GM12872 (cell line): ENCODE measurements at regions not wholly inside any gene's neighbourhood (a gene's known extent, or its start where the extent isn't known, plus 50 kb on each side); places are given as distances from the start of the nearest gene placed in this dataset.

Experiments used
- TF ChIP-seq, protein P1 (sequence below): IDR thresholded peaks from 3 replicates; pipeline ENCODE4 v1.5.1; 2011; ENCODE audit warnings: low read depth, mild to moderate bottlenecking, low read length, moderate library complexity; ENCODE audit not compliant: insufficient read depth

DNA sequence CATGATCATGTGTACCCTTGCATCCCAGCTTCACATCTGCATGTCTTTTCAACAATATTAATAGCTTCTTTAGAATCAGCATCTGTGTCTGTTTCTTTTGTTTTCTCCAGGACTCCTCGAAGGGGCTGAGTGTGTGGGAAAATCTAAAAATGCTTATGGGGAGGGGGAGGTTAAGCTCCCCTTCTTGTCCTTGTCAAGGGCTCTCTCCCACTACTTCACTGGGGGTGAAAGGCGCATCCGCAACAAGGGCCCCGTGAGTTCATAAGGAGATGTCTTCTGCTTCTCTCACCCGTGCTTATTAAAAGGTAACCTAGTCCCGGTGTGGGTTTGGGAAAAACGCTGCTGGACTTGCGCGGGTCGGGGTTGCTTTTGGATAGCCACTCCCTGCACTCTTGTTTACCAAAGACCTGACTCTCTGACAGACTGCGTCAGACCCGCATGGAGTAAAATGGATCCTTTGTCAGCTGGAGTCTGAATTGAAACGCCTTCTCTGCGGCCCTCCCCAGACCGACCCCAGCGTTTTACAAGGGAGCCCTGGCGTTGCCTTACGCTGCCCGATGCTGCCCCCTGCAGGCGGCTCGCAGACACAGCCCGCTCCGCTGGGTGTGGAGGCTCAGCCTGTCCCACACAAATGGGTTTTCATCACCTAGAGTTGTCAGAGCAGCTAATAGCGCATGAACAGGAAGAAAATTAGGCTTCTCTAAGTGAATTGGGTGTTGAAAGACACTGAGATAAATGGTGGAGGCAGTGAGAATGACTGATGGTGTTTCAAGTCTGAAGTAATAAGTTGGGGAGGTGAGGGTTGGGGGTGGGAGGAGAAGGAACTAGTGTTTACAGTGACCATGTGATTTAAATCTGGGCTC is 53.8 kb downstream of the IER5 start:
- TF ChIP-seq, protein P1, sequence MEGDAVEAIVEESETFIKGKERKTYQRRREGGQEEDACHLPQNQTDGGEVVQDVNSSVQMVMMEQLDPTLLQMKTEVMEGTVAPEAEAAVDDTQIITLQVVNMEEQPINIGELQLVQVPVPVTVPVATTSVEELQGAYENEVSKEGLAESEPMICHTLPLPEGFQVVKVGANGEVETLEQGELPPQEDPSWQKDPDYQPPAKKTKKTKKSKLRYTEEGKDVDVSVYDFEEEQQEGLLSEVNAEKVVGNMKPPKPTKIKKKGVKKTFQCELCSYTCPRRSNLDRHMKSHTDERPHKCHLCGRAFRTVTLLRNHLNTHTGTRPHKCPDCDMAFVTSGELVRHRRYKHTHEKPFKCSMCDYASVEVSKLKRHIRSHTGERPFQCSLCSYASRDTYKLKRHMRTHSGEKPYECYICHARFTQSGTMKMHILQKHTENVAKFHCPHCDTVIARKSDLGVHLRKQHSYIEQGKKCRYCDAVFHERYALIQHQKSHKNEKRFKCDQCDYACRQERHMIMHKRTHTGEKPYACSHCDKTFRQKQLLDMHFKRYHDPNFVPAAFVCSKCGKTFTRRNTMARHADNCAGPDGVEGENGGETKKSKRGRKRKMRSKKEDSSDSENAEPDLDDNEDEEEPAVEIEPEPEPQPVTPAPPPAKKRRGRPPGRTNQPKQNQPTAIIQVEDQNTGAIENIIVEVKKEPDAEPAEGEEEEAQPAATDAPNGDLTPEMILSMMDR, result peak; percentile 94

DNA sequence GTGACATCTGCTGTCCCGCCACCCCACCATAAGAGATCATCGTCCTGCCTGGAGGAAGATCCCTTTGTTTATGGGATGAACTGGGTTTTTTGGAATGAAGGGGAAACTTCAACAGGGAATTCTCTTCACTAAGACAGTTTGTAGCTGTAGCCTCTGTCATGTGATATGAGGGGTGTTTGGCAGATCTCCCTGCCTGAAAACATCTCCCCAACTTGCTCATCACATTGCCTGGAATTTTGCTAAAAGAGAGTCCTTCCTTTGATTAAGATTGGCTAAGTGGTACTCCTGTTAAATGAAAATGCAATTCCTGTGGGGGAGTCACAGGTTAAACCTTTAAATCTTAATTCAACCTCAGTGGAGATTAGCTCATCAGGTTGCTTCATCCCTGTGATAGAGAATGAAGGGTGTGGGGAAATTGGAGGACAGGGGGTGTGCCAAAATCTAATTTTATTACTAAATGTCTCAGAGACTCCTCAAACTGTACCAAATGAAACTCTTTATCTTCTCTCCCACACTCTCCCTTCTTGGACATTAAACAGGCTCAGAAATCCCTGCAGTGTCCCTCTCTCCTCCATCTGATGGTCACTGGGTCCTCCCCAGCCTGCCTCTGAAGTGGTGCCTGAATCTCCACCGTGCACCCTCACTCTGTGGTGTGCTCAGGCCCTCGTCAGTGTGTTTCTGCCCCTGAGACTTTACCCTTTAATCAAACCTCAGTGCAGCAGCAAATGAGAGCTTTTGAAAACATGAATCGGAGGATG is 54.8 kb downstream of the IER5 start:
- TF ChIP-seq, protein P1, result no peak

DNA sequence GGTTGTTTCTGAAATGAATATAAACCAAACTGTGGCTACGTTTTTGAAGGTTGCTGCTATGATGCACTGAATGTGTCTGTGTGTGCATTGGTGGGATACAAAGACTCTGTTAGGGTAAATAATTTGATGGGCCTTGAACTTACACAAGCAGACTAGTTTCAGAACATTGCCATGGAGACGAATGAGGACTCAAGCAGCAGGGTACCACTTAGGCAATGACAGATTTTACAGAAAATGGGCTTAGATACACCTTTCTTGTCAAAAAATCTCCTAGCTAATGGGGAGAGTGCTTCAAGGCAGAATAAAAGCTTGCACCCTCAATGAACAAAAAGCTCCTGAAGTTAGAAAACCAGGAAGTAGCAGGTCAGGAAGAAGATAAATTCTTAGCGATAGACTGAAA is 55.7 kb downstream of the IER5 start:
- TF ChIP-seq, protein P1, result no peak

DNA sequence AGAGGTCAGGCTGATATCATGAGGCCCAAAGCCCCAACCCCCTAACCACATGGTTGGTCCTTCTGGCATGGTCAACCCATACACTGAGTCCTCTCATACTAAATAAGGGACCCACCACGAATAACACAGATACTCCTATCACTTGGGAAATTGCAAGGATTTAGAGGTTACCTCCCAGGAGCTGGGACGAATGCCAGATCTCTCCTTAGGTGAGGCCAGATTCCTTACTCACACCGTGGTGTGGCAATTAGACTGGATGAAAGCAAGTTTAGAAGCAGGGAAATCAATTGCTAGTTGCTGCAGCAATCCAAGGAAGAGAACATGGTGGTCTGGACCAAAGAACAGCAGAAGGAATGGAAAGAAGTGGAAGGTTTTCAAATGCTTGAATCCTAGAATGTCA is 60.1 kb downstream of the IER5 start:
- TF ChIP-seq, protein P1, result no peak

DNA sequence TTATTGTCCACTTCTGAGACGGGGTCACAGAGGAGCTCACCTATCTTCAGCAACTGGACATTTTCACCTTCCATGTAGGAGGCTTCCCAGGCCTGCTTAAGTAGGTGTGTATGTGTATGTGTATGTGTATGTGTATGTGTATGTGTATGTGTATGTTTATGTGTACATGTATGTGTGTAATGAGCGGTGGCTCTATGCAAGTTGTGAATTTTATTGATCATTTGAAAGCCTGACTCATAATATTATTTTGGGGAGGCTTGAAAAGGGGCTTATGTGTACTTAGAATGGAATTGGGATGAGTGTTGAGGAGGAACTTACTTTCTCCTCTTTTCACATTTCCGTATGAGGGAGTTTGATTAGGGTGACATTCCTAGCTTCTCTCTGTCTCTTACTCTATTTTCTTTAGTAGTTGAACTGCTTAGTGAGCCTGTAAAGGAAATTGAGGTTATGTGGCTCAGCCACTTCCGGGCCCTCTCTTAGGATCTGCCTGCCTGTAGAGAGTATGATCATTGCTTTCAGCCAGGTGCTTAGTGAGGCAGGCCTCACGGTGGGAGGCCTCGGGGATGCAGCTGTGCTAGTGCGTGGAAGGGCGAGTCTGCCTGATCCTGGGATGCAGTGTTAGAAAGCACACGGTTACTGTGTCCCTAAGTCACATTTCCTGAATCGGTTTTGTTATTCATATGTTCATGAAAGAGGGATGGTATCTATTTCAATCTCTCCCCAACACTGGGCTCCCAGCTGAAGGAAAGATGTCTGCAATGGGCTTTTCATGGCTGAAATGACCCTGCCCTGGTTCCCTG is 61.0 kb downstream of the IER5 start:
- TF ChIP-seq, protein P1, result no peak

DNA sequence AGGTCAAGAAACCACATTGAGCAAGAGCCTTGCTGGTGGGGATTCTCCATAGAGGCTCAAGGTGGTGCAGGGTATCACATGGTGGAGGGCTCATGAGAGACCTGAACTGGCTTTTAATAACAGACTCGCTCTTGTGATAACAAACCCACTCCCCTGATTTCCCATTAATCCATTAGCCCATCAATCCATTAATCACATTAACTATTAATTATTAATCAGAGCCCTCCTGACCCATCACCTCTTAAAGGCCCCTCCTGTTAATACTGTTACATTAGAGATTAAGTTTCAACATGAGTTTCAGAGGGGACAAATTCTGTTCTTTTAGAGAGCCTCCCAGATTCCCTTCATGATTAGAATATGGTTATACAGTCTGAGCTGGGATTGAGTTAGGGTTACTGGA is 61.8 kb downstream of the IER5 start:
- TF ChIP-seq, protein P1, result no peak

DNA sequence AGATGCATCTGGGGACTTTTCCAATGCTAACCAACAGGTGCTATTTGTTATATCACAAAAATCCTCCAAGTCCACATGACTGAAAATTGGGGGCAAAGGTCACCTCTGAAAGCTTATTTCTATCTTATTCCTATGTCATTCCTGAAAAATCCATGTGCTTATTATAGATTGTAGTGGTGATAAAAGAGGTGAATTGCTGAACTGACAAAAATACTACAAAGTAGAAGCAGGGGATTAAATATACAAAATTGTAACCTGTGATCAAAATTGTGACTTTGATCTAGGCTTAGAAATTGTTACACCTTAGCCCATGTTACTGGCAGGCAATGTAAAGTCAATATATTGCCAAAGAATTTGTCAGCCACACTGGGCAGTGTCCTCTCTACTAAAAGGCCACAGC is 62.3 kb downstream of the IER5 start:
- TF ChIP-seq, protein P1, result no peak
